Heart left ventricle (tissue), 16 donors: ENCODE measurements at regions not wholly inside any gene's neighbourhood (a gene's known extent, or its start where the extent isn't known, plus 50 kb on each side); places are given as distances from the start of the nearest gene placed in this dataset.

Source experiments
- ATAC-seq, 4 donors: fragments of 200-7000 bp; cut with Tn5 transposase; one replicate each; pipeline ENCODE4 v1.9.1; 2020 to 2022; ENCODE audit warnings: moderate library complexity in 4 of 4, mild to moderate bottlenecking in 3 of 4, moderate number of reproducible peaks in 1 of 4
- DNase-seq, 5 donors: peaks; one replicate each; pipeline ENCODE4 v3.0.0-alpha.2; 2020
- H3K27ac ChIP-seq, 12 donors: fragments of 200-600 bp; sonication (generic) in 4 of 12; one replicate each; pipeline versions ENCODE4 v1.5.0 to v1.8.0; 2016 to 2022; ENCODE audit warnings: mild to moderate bottlenecking in 2 of 12
- H3K27me3 ChIP-seq, 9 donors: fragments of 200-600 bp; sonication (generic) in 2 of 9; one replicate each; pipeline versions ENCODE4 v1.5.1 to v1.8.0; 2016 to 2022; ENCODE audit warnings: mild to moderate bottlenecking in 3 of 9
- H3K36me3 ChIP-seq, 9 donors: fragments of 200-600 bp; sonication (generic) in 2 of 9; one replicate each; pipeline versions ENCODE4 v1.5.0 to v1.8.0; 2018 to 2022; ENCODE audit warnings: mild to moderate bottlenecking in 2 of 9
- H3K4me1 ChIP-seq, 12 donors: fragments of 200-600 bp; sonication (generic) in 4 of 12; one replicate each; pipeline versions ENCODE4 v1.5.0 to v1.8.0; 2016 to 2022; ENCODE audit warnings: mild to moderate bottlenecking in 3 of 12
- H3K4me3 ChIP-seq, 12 donors: fragments of 200-600 bp; sonication (generic) in 4 of 12; one replicate each; pipeline versions ENCODE4 v1.5.0 to v1.8.0; 2017 to 2022; ENCODE audit warnings: mild to moderate bottlenecking in 9 of 12, moderate library complexity in 4 of 12
- H3K9me3 ChIP-seq, 12 donors: fragments of 200-600 bp; sonication (generic) in 4 of 12; one replicate each; pipeline versions ENCODE4 v1.5.0 to v1.8.0; 2016 to 2022; ENCODE audit warnings: mild to moderate bottlenecking in 1 of 12
- POLR2A ChIP-seq, 2 donors: fragments of 450-650 bp; IDR thresholded peaks; one replicate each; pipeline ENCODE4 v1.6.1; 2017; ENCODE audit warnings: antibody characterized with exemption in 2 of 2, mild to moderate bottlenecking in 2 of 2, moderate library complexity in 2 of 2
- WGBS, 4 donors: extraction: QIAGEN DNeasy Blood & Tissue Kit in 2 of 4; methylation state at CpG; one replicate each; pipeline versions ENCODE4 v1.1.5 to v1.1.7; 2013 to 2018; 5-methylcytosine and 5-hydroxymethylcytosine counted together
- intact Hi-C, 10 donors: fragments of 100-400 bp; cut with DNase I; formaldehyde crosslinking; loops; one replicate each; pipeline versions ENCODE4 v1.11.1 to v1.14.2; 2022
- TF ChIP-seq, protein P1 (sequence below), 12 donors: fragments of 200-600 bp; sonication (generic) in 4 of 12; IDR thresholded peaks; one replicate each; pipeline versions ENCODE4 v1.5.0 to v1.8.0; 2018 to 2022; ENCODE audit warnings: antibody characterized with exemption in 12 of 12, mild to moderate bottlenecking in 5 of 12
- donor health status: ischemic (EF 13 %, LVEDD 7.1; RV severe dilation, severe dysfunction).
- donor health status: healthy with polysubstance abuse.
- donor health status: DM: no; HTN: yes; CAD: no.
- donor health status: DM: no; HTN: no; CAD: no.
- donor health status: ischemic (EF 25% LVEDD 6.9; RV normal size, moderate dysfunction).
- donor health status: ischemic (EF 25% LVEDD 5.7; RV mildly dilated, moderate dysfunction).
- donor health status: healthy.
- donor health status: DM: yes; HTN: yes; CAD: no.
- donor health status: ischemic (EF 35%, LVEDD 5.7; RV mildly dilated, moderate dysfunction).
- donor health status: nonischemic (EF 11% LVEDD 7.7; RV severe dilation, severe dysfunction).
- donor health status: DM: yes; HTN: yes; CAD: no.
- donor health status: PGD.
- donor health status: ischemic (EF 29% LVEDD 5.4; RV normal size, mild dysfunction).
- donor health status: nonischemic (EF 23%, LVEDD 6.1; RV moderate dilation, normal function).

- DNase-seq (no peak), ATAC-seq (no peak)
- 78 to 94% (median 86%) methylated on average over 1 of the region's 1 CpG for WGBS, 4 donors
- Histone ChIP-seq H3K9me3 (no peaks in the 10 kb centered on the region), H3K27me3 (no peaks in the 10 kb centered on the region), H3K4me1 (no peaks in the 10 kb centered on the region), H3K27ac (no peak overlapping the region), H3K36me3 (no peaks in the 10 kb centered on the region), H3K4me3 (no peak overlapping the region)
- no peak for TF ChIP-seq POLR2A (IDR thresholded peaks at IDR 0.05)
- TF ChIP-seq, protein P1, sequence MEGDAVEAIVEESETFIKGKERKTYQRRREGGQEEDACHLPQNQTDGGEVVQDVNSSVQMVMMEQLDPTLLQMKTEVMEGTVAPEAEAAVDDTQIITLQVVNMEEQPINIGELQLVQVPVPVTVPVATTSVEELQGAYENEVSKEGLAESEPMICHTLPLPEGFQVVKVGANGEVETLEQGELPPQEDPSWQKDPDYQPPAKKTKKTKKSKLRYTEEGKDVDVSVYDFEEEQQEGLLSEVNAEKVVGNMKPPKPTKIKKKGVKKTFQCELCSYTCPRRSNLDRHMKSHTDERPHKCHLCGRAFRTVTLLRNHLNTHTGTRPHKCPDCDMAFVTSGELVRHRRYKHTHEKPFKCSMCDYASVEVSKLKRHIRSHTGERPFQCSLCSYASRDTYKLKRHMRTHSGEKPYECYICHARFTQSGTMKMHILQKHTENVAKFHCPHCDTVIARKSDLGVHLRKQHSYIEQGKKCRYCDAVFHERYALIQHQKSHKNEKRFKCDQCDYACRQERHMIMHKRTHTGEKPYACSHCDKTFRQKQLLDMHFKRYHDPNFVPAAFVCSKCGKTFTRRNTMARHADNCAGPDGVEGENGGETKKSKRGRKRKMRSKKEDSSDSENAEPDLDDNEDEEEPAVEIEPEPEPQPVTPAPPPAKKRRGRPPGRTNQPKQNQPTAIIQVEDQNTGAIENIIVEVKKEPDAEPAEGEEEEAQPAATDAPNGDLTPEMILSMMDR (IDR thresholded peaks at IDR 0.05) = no peak
- intact Hi-C loops = no loop called here
Observed at GRCh38 chr2:41149054-41149453, 697.2 kb upstream of the SLC8A1 start.

GRCh38 chr2:41151746-41152145 lies 699.9 kb upstream of the SLC8A1 start:
- ATAC-seq = no peak
- Histone ChIP-seq H3K4me1 (no peaks in the 10 kb centered on the region), H3K4me3 (no peak overlapping the region), H3K36me3 (no peaks in the 10 kb centered on the region), H3K27me3 (no peaks in the 10 kb centered on the region), H3K27ac (no peak overlapping the region), H3K9me3 (no peaks in the 10 kb centered on the region)
- intact Hi-C loops = no loop called here
- DNase-seq = no peak
- TF ChIP-seq POLR2A (IDR thresholded peaks at IDR 0.05) = no peak
- TF ChIP-seq, protein P1 (IDR thresholded peaks at IDR 0.05) = no peak
- 80 to 86% (median 82%) methylated on average over 4 of the region's 4 CpGs for WGBS, 4 donors

DNA sequence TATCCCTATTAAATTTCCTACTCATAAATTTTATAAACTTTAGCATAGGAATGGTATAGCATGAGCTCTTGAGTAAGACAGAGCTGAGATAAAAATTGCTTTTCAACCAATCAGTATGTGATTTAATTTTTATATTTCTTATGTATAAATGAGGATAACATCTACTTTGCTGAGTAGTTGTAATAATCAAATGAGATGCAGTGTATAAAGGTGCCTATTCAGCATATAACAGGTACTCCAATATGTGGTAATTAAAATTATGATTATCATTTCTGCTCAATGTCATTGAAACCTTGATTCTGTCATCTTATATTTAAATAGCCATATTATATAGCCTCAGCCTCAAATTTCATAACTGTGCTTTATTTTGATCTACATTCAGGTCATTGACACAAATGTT lies 700.4 kb upstream of the SLC8A1 start:
- H3K4me3 ChIP-seq = no peak overlapping the region
- no peak for ATAC-seq

GRCh38 chr2:41160439-41160838 lies 708.5 kb upstream of the SLC8A1 start:
- 40 to 53% (median 48%) methylated on average over 1 of the region's 1 CpG for WGBS, 4 donors
- ATAC-seq (no peak), DNase-seq (no peak)
- H3K27me3 ChIP-seq = no peaks in the 10 kb centered on the region
- H3K27ac ChIP-seq = no peak overlapping the region
- no peaks in the 10 kb centered on the region for H3K4me1 ChIP-seq
- H3K4me3 ChIP-seq = no peak overlapping the region
- H3K36me3 ChIP-seq = no peaks in the 10 kb centered on the region
- intact Hi-C loops = no loop called here
- TF ChIP-seq, protein P1 (IDR thresholded peaks at IDR 0.05) = no peak
- H3K9me3 ChIP-seq = no peaks in the 10 kb centered on the region

More for the DNA sequence above, 700.4 kb upstream of the SLC8A1 start:
- no peaks in the 10 kb centered on the region for H3K36me3 ChIP-seq
- intact Hi-C loops = no loop called here
- H3K4me1 ChIP-seq = no peaks in the 10 kb centered on the region
- TF ChIP-seq, protein P1 (IDR thresholded peaks at IDR 0.05) = no peak
- TF ChIP-seq POLR2A (IDR thresholded peaks at IDR 0.05) = no peak
- H3K27me3 ChIP-seq = no peaks in the 10 kb centered on the region
- no peaks in the 10 kb centered on the region for H3K9me3 ChIP-seq
- no peak for DNase-seq
- H3K27ac ChIP-seq = no peak overlapping the region
